ENCODE measurements at regions not wholly inside any gene's neighbourhood (a gene's known extent, or its start where the extent isn't known, plus 50 kb on each side); places are given as distances from the start of the nearest gene placed in this dataset.
A peak's percentile ranks its signal among the peaks of the same experiment; 100 is the strongest.

GRCh38 chr4:146071390-146071789, 104.1 kb upstream of the LSM6 start:
- Mint-ChIP-seq H3K27me3 (peaks cover 4% of the 10 kb centered on the region), H3K27ac (no peak overlapping the region), H3K36me3 (ENCODE audit: low read depth) (no peaks in the 10 kb centered on the region), H3K9me3 (no peaks in the 10 kb centered on the region), H3K4me1 (peaks cover 2% of the 10 kb centered on the region), H3K4me3 (no peak overlapping the region)
- ChIA-PET CTCF (no interaction called here), POLR2A (no interaction called here)
- intact Hi-C loops (cut with micrococcal nuclease): no loop called here
- TF ChIP-seq CTCF (IDR thresholded peaks at IDR 0.05): no peak
- no peak for ATAC-seq (ENCODE audit: low read depth)
- no peak for DNase-seq

- intact Hi-C loops (cut with micrococcal nuclease): loop anchor here (5.0 to 10.0 kb wide), 2 partner anchors 34 to 328 kb away; no protein-coding TSS in a partner anchor
- H3K4me3 Mint-ChIP-seq: peak overlapping the region; percentile 35
- no peak for TF ChIP-seq CTCF (IDR thresholded peaks at IDR 0.05)
- no peaks in the 10 kb centered on the region for H3K27me3 Mint-ChIP-seq
- CTCF ChIA-PET: no interaction called here
- ATAC-seq (ENCODE audit: low read depth): no peak
- POLR2A ChIA-PET: no interaction called here
- DNase-seq: no peak
- no peaks in the 10 kb centered on the region for H3K36me3 Mint-ChIP-seq (ENCODE audit: low read depth)
- peak overlapping the region; percentile 1 for H3K27ac Mint-ChIP-seq
- H3K4me1 Mint-ChIP-seq: peaks cover 33% of the 10 kb centered on the region
- H3K9me3 Mint-ChIP-seq: no peaks in the 10 kb centered on the region
Observed at GRCh38 chr4:146063143-146063542, 112.4 kb upstream of the LSM6 start.

GRCh38 chr4:146062340-146062739, 113.2 kb upstream of the LSM6 start:
- ChIA-PET CTCF (no interaction called here), POLR2A (no interaction called here)
- DNase-seq (no peak), ATAC-seq (ENCODE audit: low read depth) (no peak)
- H3K4me1 Mint-ChIP-seq: peaks cover 33% of the 10 kb centered on the region
- H3K27ac Mint-ChIP-seq: no peak overlapping the region
- H3K9me3 Mint-ChIP-seq: no peaks in the 10 kb centered on the region
- H3K36me3 Mint-ChIP-seq (ENCODE audit: low read depth): no peaks in the 10 kb centered on the region
- no peak for TF ChIP-seq CTCF (IDR thresholded peaks at IDR 0.05)
- H3K27me3 Mint-ChIP-seq: no peaks in the 10 kb centered on the region
- intact Hi-C loops (cut with micrococcal nuclease): loop anchor here (5.0 to 10.0 kb wide), 2 partner anchors 35 to 328 kb away; no protein-coding TSS in a partner anchor
- H3K4me3 Mint-ChIP-seq: no peak overlapping the region

GRCh38 chr4:146061610-146062334, 113.7 kb upstream of the LSM6 start:
- no peak for TF ChIP-seq CTCF (IDR thresholded peaks at IDR 0.05)
- peak overlapping the region; percentile 9 for H3K27ac Mint-ChIP-seq
- no peaks in the 10 kb centered on the region for H3K36me3 Mint-ChIP-seq (ENCODE audit: low read depth)
- ChIA-PET CTCF (no interaction called here), POLR2A (interaction anchor here (0.8 kb wide), 1 partner anchor 124 kb away, joined by 4 read pairs; no protein-coding TSS in a partner anchor)
- H3K4me1 Mint-ChIP-seq: peaks cover 31% of the 10 kb centered on the region
- no peaks in the 10 kb centered on the region for H3K27me3 Mint-ChIP-seq
- H3K4me3 Mint-ChIP-seq: no peak overlapping the region
- no peaks in the 10 kb centered on the region for H3K9me3 Mint-ChIP-seq
- no peak for DNase-seq
- no peak for ATAC-seq (ENCODE audit: low read depth)
- intact Hi-C loops (cut with micrococcal nuclease): loop anchor here (2.0 to 10.0 kb wide), 3 partner anchors 15 to 327 kb away; no protein-coding TSS in a partner anchor

- H3K9me3 Mint-ChIP-seq: no peaks in the 10 kb centered on the region
- H3K27me3 Mint-ChIP-seq: no peaks in the 10 kb centered on the region
- ChIA-PET POLR2A (interaction anchor here (0.7 to 3.5 kb wide), 11 partner anchors 11 to 124 kb away, joined by 3 to 81 read pairs (median 4); partner anchors contain the start of genes LSM6 and ZNF827), CTCF (interaction anchor here (0.9 to 2.7 kb wide), 5 partner anchors 9 to 35 kb away, joined by 3 to 13 read pairs (median 6); no protein-coding TSS in a partner anchor)
- no peak for TF ChIP-seq CTCF (IDR thresholded peaks at IDR 0.05)
- H3K36me3 Mint-ChIP-seq (ENCODE audit: low read depth): no peaks in the 10 kb centered on the region
- ATAC-seq (ENCODE audit: low read depth): peak; percentile 91
- H3K27ac Mint-ChIP-seq: no peak overlapping the region
- DNase-seq: peak; percentile 45
- intact Hi-C loops (cut with micrococcal nuclease): loop anchor here (1.0 to 10.0 kb wide), 9 partner anchors 10 to 879 kb away; partner anchors contain the start of genes LSM6, OTUD4 and ZNF827
- peaks cover 39% of the 10 kb centered on the region for H3K4me1 Mint-ChIP-seq
- H3K4me3 Mint-ChIP-seq: no peak overlapping the region
Observed at GRCh38 chr4:146059865-146060264, 115.7 kb upstream of the LSM6 start.

Measured in activated B cell treated with CpG ODN at 0.5 μM for 24 hours (primary cell).